ENCODE measurements at regions not wholly inside any gene's neighbourhood (a gene's known extent, or its start where the extent isn't known, plus 50 kb on each side); places are given as distances from the start of the nearest gene placed in this dataset.

DNA sequence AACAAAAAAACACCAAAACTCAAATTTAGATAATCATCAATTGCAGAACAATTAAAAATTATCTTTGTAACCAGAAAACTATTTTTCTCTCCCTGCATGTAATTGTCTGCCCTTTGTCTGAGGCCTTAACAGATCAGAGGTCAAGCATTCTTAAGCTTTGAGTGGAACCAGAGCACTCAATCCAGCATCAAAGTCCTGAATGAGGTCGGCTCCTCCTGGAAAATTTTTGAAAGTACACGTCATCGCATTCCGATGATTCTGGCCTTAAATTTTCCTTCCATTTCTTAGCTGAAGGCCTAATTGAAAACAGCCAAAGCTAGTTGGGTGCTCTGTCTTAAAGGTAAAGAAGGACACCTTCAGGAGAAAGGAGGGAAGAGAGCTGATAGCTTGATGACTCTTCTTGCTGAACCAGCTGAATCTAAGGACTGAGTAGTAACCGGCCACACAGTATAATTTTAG lies 510.2 kb upstream of the SULF2 start:
- H3K4me3 ChIP-seq (ENCODE audit: low read length) = no peak overlapping the region
- peaks cover 2% of the 10 kb centered on the region for H3K27me3 ChIP-seq (ENCODE audit: insufficient read depth, low read length)
- no peaks in the 10 kb centered on the region for H3K9me3 ChIP-seq (ENCODE audit: low read depth, low read length)
- H3K4me1 ChIP-seq (ENCODE audit: insufficient read depth, low read length) = no peaks in the 10 kb centered on the region

DNA sequence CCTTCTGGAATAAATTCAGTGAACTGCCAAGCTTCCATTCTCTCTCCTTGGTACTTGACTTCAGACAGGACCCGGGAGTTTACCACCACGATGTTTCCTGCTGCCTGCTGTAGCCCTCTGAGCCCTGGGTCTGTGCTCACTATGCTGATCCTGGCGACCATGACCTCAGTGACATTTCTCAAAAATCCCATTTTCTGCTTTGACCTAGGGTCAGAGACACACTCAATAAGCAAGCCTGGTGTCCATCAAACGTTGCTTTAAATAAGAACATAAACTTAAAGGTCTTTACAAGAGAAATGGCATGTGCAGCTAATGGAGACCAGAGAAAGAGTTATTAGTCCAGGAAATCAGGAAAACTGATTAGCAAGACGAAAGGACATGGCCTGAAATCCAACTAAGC lies 509.7 kb upstream of the SULF2 start:
- Histone ChIP-seq H3K27me3 (ENCODE audit: insufficient read depth, low read length) (peaks cover 2% of the 10 kb centered on the region), H3K4me3 (ENCODE audit: low read length) (no peak overlapping the region), H3K4me1 (ENCODE audit: insufficient read depth, low read length) (no peaks in the 10 kb centered on the region), H3K9me3 (ENCODE audit: low read depth, low read length) (no peaks in the 10 kb centered on the region)

DNA sequence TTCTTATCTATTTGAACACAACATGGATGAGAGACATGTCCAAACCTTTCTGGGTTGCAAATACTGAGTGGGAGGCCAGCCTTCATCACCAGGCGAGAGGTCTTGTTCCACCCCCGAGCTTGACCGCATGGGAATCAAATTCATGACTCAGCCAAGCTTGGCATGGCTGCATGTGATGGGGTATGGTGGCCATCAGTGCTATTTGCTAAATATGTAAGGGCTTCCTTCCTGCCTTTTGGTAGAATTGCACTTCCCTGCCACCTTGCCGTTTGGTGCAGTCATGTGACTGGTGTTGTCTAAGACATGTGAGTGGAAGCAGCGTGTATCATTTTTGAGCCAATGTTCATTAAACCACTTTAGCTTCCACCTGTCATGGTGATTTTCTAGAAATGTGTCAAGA lies 508.9 kb upstream of the SULF2 start:
- no peaks in the 10 kb centered on the region for H3K9me3 ChIP-seq (ENCODE audit: low read depth, low read length)
- no peak overlapping the region for H3K4me3 ChIP-seq (ENCODE audit: low read length)
- H3K27me3 ChIP-seq (ENCODE audit: insufficient read depth, low read length) = peaks cover 2% of the 10 kb centered on the region
- H3K4me1 ChIP-seq (ENCODE audit: insufficient read depth, low read length) = no peaks in the 10 kb centered on the region

DNA sequence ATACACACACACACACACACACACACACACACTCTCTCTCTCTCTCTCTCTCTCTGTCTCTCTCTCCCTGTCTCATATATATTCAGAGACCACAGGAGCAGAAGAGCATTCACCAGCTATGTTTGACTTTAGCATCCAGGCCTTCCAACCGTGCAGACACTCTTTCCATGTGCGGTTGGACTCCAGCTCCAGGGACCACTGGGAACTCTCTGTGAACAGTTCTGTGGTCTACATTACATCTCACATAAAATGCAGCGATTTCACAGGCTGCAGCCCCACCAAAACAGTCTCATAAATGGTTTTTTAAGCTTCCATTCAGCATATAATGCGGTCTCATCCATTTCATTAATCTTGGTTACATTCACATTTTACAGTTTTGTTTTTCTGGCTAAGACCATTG lies 508.4 kb upstream of the SULF2 start:
- Histone ChIP-seq H3K4me3 (ENCODE audit: low read length) (no peak overlapping the region), H3K9me3 (ENCODE audit: low read depth, low read length) (no peaks in the 10 kb centered on the region), H3K27me3 (ENCODE audit: insufficient read depth, low read length) (peaks cover 2% of the 10 kb centered on the region), H3K4me1 (ENCODE audit: insufficient read depth, low read length) (no peaks in the 10 kb centered on the region)

DNA sequence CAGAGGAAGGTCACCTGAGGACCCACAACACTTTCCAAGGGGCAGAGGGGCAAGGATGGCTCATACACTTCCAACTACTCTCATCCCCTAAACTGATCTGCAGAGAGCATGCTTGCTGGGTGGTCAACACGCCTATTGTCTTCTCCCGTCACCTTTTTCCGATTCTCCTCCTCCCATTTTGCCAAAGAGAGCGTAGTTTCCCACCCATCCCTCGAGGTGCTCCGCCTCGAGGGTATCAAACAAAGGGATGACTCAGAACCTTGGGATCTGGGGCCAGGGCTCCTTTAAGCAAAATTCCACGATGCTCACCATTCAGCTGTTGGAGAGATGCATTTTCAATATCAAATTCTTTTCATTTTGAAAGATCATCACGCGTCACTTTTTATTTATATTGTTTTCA lies 507.5 kb upstream of the SULF2 start:
- no peaks in the 10 kb centered on the region for H3K9me3 ChIP-seq (ENCODE audit: low read depth, low read length)
- no peak overlapping the region for H3K4me3 ChIP-seq (ENCODE audit: low read length)
- H3K27me3 ChIP-seq (ENCODE audit: insufficient read depth, low read length) = peaks cover 2% of the 10 kb centered on the region
- H3K4me1 ChIP-seq (ENCODE audit: insufficient read depth, low read length) = no peaks in the 10 kb centered on the region

DNA sequence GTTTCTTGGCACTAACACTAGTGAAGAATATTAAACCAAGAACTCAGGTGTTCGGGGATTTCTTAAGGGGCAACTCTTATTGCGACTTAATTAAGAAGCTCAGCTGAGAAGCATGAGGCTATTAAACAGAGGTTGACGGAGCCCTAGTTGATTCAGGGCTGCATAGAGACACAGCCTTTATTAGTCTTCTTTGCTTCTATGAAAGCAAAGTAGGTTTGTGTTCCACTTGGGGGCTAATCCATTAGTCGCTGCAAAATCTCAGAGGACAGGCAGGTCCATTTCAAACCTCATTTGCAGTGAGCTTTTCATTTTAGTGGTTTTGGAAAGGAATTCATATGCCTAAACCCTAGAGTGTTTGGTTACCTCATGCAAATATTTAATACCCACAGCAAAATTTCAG lies 506.6 kb upstream of the SULF2 start:
- Histone ChIP-seq H3K4me1 (ENCODE audit: insufficient read depth, low read length) (no peaks in the 10 kb centered on the region), H3K9me3 (ENCODE audit: low read depth, low read length) (no peaks in the 10 kb centered on the region), H3K4me3 (ENCODE audit: low read length) (no peak overlapping the region), H3K27me3 (ENCODE audit: insufficient read depth, low read length) (peaks cover 2% of the 10 kb centered on the region)

DNA sequence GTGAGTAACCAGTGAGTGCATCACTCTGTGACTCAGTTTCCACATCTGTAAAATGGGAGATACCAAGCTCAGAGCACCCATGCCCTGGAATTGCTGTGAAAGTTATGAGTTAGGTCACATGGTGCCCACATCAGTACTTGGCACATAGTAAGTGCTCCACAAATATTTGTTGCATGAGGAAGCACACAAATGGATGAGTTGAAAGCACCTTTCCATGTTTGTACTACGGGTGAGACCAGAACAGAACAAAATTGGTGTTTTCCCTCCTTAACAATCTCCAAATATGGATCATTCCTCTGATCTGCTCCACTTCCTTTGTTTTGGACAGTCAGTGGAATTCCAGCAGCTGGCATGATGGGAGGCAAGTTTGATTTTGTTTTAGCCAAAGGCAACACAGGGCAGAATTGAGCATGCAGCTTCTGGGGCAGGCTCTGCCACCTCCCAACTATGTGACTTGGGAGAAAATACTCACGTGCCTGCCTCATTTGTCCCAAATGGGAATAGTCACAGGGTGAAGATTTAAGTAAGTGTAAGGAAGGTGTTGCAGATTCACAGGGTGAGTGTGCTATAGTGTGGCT lies 503.7 kb upstream of the SULF2 start:
- Histone ChIP-seq H3K4me3 (ENCODE audit: low read length) (no peak overlapping the region), H3K9me3 (ENCODE audit: low read depth, low read length) (no peaks in the 10 kb centered on the region), H3K4me1 (ENCODE audit: insufficient read depth, low read length) (no peaks in the 10 kb centered on the region), H3K27me3 (ENCODE audit: insufficient read depth, low read length) (no peaks in the 10 kb centered on the region)

DNA sequence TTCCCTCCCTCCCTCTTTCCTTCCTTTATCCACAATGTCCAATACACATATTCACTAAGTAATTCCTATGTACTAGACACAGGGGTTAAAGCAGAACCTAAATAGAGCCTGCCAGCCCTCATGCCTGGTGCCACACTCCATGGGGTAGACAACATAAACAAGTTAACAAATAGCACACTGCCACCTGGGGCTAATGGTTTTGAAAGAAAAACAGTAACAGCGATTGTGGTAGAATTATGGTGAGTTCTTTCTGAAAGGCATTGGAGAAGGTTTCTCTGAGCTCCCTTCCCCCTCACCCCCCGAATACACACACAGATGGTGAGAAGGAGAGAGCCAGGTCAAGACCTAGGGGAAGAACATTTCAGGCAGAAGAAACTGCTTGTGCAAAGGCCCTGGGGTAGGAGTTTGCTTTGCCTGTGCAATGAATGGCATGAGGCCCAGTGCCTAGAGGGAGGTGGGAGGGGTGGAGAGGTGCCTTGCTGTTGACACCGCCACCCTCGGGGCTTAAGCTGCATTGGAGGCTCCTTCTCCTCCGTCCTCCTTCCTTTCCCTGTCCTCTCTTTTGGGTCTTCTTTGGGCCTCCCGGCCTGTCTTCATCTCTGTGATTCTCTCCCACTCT lies 502.4 kb upstream of the SULF2 start:
- Histone ChIP-seq H3K4me1 (ENCODE audit: insufficient read depth, low read length) (no peaks in the 10 kb centered on the region), H3K27me3 (ENCODE audit: insufficient read depth, low read length) (no peaks in the 10 kb centered on the region), H3K9me3 (ENCODE audit: low read depth, low read length) (no peaks in the 10 kb centered on the region), H3K4me3 (ENCODE audit: low read length) (no peak overlapping the region)

DNA sequence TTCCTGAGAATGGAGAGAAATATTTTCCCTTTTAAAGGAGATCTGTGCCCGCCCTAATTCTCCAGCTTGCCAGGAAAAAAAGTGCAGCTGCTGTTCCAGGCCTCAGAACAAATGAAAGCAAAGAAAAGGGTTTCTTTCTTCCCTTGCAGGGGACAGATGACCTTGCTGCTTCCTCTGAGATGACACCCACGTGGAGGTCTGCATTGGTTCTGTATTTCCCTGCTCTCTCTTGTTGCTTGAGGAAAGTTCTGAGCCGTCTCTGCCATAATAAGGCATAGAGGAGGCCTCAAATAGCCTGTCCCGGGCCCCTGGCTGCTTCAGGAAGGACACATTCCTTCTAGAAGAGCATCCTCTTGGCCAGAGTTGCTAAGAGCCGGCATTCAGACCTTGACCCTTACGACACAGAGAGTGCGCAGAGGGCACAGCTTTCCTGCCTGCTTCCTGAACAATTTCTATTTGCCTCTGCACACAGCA lies 501.8 kb upstream of the SULF2 start:
- H3K27me3 ChIP-seq (ENCODE audit: insufficient read depth, low read length) = no peaks in the 10 kb centered on the region
- H3K9me3 ChIP-seq (ENCODE audit: low read depth, low read length) = no peaks in the 10 kb centered on the region
- no peak overlapping the region for H3K4me3 ChIP-seq (ENCODE audit: low read length)
- H3K4me1 ChIP-seq (ENCODE audit: insufficient read depth, low read length) = no peaks in the 10 kb centered on the region

DNA sequence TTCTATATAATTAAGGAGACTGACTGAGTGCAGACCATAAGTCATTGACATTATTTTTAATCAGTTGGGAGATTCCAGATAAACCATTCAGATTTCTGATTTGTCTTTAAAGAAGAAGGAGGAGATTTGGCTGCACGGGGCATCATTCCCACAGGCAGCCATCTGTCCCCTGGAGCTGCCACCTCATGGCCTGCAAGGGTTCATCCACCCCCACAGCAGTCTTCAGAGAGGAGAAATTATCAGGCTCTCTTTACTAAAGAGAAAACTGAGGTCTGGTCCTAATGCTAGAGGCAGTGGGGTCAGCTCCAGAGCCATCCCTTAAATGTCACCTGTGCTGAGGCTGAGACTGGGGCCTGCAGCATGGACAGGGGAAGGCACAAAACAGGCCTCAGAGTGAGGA lies 501.3 kb upstream of the SULF2 start:
- Histone ChIP-seq H3K9me3 (ENCODE audit: low read depth, low read length) (no peaks in the 10 kb centered on the region), H3K4me1 (ENCODE audit: insufficient read depth, low read length) (no peaks in the 10 kb centered on the region), H3K4me3 (ENCODE audit: low read length) (no peak overlapping the region), H3K27me3 (ENCODE audit: insufficient read depth, low read length) (no peaks in the 10 kb centered on the region)

DNA sequence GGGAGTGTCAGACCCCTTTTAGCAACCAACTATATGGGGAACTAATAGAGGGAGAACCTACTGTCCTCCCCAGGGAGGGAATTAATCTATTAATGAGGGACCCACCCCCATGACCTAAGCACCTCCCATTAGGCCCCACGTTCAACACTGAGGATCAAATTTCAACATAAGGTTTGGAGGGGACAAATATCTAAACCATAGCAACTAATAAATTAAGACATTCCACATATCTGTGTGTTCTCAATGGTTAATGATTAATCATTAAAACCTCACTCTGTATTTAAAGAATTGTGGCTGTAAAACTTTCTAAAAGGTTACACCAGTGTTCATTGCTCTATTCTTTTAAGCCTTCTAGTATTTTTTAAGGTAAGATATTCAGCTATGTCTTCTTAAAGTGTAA lies 500.4 kb upstream of the SULF2 start:
- Histone ChIP-seq H3K27me3 (ENCODE audit: insufficient read depth, low read length) (no peaks in the 10 kb centered on the region), H3K9me3 (ENCODE audit: low read depth, low read length) (no peaks in the 10 kb centered on the region), H3K4me1 (ENCODE audit: insufficient read depth, low read length) (no peaks in the 10 kb centered on the region), H3K4me3 (ENCODE audit: low read length) (no peak overlapping the region)

DNA sequence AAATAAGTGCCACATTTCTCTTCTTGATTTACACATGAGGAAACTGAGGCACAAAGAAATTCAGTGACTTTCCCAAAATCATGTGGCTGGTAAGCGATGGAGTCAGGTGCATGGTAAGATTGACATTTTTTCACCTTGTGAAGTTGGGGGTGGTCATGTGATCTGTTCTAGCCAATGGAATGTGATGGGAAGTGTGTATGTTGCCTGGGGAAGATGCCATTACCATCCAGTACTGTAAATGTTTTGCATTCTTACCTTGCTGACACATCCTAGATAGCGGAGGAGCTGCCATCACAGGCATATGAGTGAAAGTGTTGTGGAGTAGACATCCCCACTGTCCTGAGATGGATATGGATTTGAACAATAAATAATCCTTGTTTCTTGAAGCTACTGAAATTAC lies 499.6 kb upstream of the SULF2 start:
- Histone ChIP-seq H3K4me3 (ENCODE audit: low read length) (no peak overlapping the region), H3K4me1 (ENCODE audit: insufficient read depth, low read length) (no peaks in the 10 kb centered on the region), H3K27me3 (ENCODE audit: insufficient read depth, low read length) (no peaks in the 10 kb centered on the region), H3K9me3 (ENCODE audit: low read depth, low read length) (no peaks in the 10 kb centered on the region)

DNA sequence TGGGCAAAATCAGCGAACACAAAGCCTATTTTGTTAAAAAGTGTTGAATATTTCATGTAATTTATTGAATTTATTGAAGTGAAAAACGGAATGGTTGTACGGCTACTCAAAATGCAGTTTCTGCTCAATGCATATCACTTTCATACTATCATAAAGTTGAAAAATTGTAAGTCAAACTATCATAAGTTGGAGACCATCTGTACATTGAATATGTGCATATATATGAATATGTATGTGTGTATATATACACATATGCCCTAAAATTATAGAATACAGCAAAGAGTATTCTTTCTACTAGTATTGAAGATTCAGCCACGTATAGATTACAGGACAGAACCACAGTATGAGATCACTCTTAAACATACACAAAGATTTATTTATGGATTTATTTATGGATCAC lies 499.0 kb upstream of the SULF2 start:
- no peaks in the 10 kb centered on the region for H3K4me1 ChIP-seq (ENCODE audit: insufficient read depth, low read length)
- no peaks in the 10 kb centered on the region for H3K27me3 ChIP-seq (ENCODE audit: insufficient read depth, low read length)
- no peaks in the 10 kb centered on the region for H3K9me3 ChIP-seq (ENCODE audit: low read depth, low read length)
- H3K4me3 ChIP-seq (ENCODE audit: low read length) = no peak overlapping the region

DNA sequence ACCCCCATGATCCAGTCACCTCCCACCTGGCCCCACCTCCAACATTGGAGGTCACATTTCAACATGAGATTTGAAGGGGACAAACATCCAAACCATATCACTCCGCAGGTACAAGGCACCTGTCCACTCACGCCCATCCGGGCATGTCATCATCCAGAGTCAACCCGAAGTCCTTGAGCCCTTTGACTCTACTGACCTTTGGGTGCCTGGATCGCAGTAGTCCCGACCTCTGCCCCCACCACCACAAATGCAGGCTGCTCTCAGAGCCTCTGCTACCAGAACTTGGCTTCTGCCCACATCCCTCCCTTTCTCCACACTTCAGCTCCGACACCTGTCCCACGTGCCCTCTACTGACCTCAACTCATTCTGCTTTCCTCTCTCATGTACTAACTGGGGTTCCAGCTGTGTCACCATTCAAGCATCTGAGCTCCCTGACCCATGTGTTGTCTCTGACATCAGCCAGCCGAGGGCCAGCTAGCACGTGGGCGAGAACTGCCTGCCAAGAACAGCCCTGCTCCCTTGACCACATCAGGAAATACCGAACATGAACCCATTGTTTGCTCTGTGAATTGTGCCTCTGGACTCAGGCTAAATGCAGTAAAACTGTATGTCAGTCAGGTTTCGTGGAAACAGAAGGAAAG lies 498.3 kb upstream of the SULF2 start:
- no peak overlapping the region for H3K4me3 ChIP-seq (ENCODE audit: low read length)
- H3K27me3 ChIP-seq (ENCODE audit: insufficient read depth, low read length) = no peaks in the 10 kb centered on the region
- no peaks in the 10 kb centered on the region for H3K9me3 ChIP-seq (ENCODE audit: low read depth, low read length)
- no peaks in the 10 kb centered on the region for H3K4me1 ChIP-seq (ENCODE audit: insufficient read depth, low read length)

DNA sequence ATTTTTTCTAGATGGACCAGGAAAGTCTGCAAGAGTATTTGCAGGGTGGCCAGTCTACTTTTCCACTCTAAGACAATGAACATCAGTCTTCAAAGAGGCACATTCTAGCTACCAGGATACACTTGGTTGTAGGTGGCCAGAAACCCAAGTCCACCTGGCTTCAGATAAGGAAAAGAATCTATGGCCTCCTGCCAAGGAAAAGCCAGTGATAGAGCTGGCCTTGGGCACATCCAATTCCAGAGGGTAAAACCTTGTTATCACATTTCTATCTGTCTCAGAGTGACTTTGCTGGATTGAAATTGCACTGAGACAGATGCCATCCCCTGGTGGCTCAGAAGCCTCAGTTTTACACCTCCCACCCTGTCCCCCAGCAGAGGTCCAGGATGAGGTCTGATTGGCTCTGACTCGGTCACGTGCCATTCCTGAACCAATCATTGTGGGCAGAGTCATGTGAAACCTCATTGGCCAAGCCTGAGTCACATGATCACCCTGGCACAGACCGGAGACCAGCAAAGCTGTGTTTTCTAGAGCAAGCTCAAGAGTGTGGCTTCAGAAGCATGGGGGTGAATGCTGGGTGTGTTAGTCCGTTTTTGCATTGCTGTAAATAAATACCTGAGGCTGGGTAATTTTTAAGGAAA lies 497.4 kb upstream of the SULF2 start:
- Histone ChIP-seq H3K4me1 (ENCODE audit: insufficient read depth, low read length) (no peaks in the 10 kb centered on the region), H3K4me3 (ENCODE audit: low read length) (no peak overlapping the region), H3K27me3 (ENCODE audit: insufficient read depth, low read length) (no peaks in the 10 kb centered on the region), H3K9me3 (ENCODE audit: low read depth, low read length) (no peaks in the 10 kb centered on the region)
